GM21381 (cell line): ENCODE measurements at regions not wholly inside any gene's neighbourhood (a gene's known extent, or its start where the extent isn't known, plus 50 kb on each side); places are given as distances from the start of the nearest gene placed in this dataset.

ENCODE experiments used
- ATAC-seq: cut with Tn5 transposase; IDR thresholded peaks from one replicate; pipeline ENCODE4 v1.9.1; 2021; ENCODE audit warnings: mild to moderate bottlenecking, moderate library complexity; ENCODE audit not compliant: unreplicated experiment

DNA sequence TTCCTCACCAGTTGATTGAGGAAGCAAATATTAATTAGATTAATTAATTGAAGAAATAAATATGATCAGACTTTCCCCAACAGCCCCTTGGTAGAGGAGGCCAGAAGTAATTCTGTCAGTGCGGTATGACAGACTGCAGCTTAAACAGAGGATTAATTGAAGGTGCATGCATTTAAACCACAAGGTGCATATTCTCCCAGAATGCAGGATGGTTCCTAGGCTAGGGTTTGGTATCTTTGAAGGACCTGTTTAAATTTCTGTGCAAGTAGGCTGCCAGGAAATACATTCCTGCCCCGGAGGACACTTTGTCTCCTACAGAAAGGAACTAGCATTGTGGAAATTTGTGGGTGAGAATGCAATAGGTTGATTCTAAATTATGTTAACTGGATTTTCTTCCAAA, 50.5 kb upstream of the PALM2AKAP2 start:
- no peak for ATAC-seq
